Chondrocyte (in vitro differentiated cells): ENCODE measurements at regions not wholly inside any gene's neighbourhood (a gene's known extent, or its start where the extent isn't known, plus 50 kb on each side); places are given as distances from the start of the nearest gene placed in this dataset.

Experiments used
- DNase-seq: peaks from one replicate; pipeline ENCODE4 v3.0.0; 2021; ENCODE audit warnings: mixed read lengths, low spot score
- H3K27ac Mint-ChIP-seq: one replicate; pipeline ENCODE4 v1.8.0; 2021; ENCODE audit warnings: mild to moderate bottlenecking, moderate library complexity, mixed read lengths; ENCODE audit not compliant: unreplicated experiment
- H3K27me3 Mint-ChIP-seq: 2 replicates; pipeline ENCODE4 v1.8.0; 2021; ENCODE audit warnings: low read depth, mixed read lengths
- H3K36me3 Mint-ChIP-seq: 2 replicates; pipeline ENCODE4 v1.8.0; 2021; ENCODE audit warnings: low read depth, mixed read lengths
- H3K4me1 Mint-ChIP-seq: 2 replicates; pipeline ENCODE4 v1.8.0; 2021; ENCODE audit warnings: low read depth, mild to moderate bottlenecking, mixed read lengths
- H3K4me3 Mint-ChIP-seq: one replicate; pipeline ENCODE4 v1.8.0; 2021; ENCODE audit warnings: mild to moderate bottlenecking, moderate library complexity, mixed read lengths; ENCODE audit not compliant: unreplicated experiment
- H3K9me3 Mint-ChIP-seq: 2 replicates; pipeline ENCODE4 v1.8.0; 2021; ENCODE audit warnings: low read depth, mixed read lengths
- TF ChIP-seq, protein P1 (sequence below): fragments of 200-600 bp; sonication (generic); IDR thresholded peaks from 2 replicates; pipeline ENCODE4 v1.5.0; 2021; ENCODE audit warnings: antibody characterized with exemption, mild to moderate bottlenecking, moderate library complexity

DNA sequence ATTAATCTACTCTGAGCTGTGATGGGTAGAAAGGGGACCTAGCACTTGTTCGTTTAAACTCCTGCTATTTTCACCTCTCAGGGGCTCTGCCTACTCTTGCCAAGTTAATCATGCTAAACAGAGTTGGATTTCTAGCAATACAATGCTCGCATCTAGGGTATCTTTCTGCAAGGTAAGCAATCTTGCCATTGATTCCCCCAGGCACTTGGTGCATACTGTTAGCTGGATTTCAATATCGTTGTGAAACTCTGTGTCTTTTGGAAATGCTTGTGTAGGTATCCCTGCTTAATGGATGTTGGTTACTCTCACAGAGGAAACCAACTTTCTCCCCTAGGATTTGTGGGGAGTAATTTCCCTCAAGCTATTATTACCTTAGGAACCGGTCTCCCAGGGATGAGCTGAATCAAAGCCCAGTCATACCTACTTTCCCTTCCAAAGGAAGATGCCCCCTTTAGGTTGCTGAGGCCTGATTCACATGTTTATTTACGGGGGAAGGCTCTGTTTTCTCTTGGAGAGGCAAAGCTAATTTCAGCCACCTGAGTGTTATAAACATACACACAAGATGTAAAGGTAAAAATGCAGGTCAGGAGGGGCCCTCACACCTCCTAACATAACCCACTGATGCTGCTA lies 366.8 kb downstream of the FBXW7 start:
- Mint-ChIP-seq H3K4me3 (no peak overlapping the region), H3K27me3 (peaks cover 60% of the 10 kb centered on the region), H3K27ac (no peak overlapping the region), H3K4me1 (no peaks in the 10 kb centered on the region), H3K9me3 (no peaks in the 10 kb centered on the region), H3K36me3 (no peaks in the 10 kb centered on the region)
- TF ChIP-seq, protein P1, sequence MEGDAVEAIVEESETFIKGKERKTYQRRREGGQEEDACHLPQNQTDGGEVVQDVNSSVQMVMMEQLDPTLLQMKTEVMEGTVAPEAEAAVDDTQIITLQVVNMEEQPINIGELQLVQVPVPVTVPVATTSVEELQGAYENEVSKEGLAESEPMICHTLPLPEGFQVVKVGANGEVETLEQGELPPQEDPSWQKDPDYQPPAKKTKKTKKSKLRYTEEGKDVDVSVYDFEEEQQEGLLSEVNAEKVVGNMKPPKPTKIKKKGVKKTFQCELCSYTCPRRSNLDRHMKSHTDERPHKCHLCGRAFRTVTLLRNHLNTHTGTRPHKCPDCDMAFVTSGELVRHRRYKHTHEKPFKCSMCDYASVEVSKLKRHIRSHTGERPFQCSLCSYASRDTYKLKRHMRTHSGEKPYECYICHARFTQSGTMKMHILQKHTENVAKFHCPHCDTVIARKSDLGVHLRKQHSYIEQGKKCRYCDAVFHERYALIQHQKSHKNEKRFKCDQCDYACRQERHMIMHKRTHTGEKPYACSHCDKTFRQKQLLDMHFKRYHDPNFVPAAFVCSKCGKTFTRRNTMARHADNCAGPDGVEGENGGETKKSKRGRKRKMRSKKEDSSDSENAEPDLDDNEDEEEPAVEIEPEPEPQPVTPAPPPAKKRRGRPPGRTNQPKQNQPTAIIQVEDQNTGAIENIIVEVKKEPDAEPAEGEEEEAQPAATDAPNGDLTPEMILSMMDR, result no peak
- no peak for DNase-seq

DNA sequence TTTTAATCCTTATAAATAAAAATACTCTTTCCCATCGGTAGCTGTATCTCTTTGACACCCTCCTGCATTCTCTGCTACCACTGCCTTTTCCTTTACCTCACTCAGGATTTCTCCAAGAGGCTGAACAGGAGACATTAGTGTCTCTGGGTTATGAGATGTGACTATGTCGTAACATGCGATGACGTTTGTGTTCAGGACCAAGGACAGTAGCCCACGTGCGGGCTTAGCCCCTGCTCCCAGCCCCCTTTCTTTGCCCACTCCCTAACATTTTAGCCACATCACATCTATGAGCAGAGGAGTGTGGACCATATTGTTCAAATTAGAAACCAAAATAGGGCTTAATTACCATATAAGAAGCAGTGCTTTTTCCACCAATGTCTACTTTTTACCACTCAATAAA lies 369.3 kb downstream of the FBXW7 start:
- Mint-ChIP-seq H3K27me3 (peaks cover 59% of the 10 kb centered on the region), H3K9me3 (no peaks in the 10 kb centered on the region), H3K4me3 (no peak overlapping the region), H3K4me1 (no peaks in the 10 kb centered on the region), H3K36me3 (no peaks in the 10 kb centered on the region), H3K27ac (no peak overlapping the region)
- DNase-seq, result no peak
- TF ChIP-seq, protein P1, result no peak

DNA sequence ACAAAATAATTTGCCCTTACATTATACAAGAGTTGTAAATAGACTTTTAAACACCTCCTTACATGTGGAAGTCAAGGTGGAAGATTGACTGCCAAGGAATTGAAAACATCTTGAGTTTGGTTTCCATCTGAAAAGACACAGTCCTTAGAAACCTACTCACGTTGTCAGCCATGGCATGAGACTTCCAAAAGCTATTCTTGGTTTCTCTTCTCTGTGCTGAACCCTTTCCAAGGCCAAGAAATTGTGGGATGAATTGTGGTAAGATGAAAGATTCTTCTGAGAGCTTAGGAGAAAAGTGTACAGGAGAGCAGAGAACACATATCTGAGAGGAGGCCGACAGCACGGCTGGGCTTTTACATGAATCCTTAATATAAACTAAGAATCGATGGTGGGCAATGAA lies 370.0 kb downstream of the FBXW7 start:
- Mint-ChIP-seq H3K36me3 (no peaks in the 10 kb centered on the region), H3K4me3 (no peak overlapping the region), H3K9me3 (no peaks in the 10 kb centered on the region), H3K27ac (no peak overlapping the region), H3K4me1 (no peaks in the 10 kb centered on the region), H3K27me3 (peaks cover 64% of the 10 kb centered on the region)
- TF ChIP-seq, protein P1, result no peak
- DNase-seq, result no peak

DNA sequence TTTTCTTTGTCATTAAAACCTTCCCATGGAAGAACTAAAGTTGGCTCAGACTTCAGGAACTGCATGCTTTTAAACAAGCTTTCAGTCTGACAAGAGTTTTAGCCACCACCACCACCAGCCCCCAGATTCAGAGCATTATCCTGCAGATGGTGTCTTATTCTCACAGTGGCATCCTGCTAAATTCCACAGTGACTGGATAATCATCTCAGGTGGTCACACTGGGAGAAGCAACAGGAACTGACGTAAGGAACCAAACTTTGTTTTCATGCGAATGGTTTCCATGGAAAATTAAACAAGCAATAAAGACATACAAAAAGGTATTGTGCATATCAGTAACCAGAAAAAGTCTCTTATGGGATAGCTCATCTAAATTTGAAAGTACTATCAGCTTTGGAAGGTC lies 370.7 kb downstream of the FBXW7 start:
- Mint-ChIP-seq H3K4me1 (no peaks in the 10 kb centered on the region), H3K9me3 (no peaks in the 10 kb centered on the region), H3K36me3 (no peaks in the 10 kb centered on the region), H3K27me3 (peaks cover 60% of the 10 kb centered on the region), H3K4me3 (no peak overlapping the region), H3K27ac (no peak overlapping the region)
- no peak for DNase-seq
- TF ChIP-seq, protein P1, result no peak

DNA sequence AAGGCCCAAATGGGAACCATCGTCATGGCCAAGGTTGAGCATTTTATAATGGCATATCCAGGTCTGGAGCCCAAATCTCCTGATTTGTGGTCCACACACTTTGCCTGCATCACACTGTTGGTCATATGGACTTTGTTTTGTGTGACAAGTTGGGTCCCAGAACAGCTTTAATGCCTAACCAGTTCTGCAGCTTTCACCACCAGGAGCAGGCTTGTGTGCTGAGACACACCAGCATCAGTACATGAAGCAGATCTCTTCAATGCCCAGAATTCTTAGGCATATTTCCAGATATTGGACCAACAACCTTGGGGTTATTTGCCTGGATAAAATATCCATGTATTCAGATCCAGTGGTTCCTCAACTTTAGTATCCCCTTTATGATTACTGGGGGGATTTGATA lies 371.3 kb downstream of the FBXW7 start:
- Mint-ChIP-seq H3K27ac (no peak overlapping the region), H3K27me3 (peaks cover 58% of the 10 kb centered on the region), H3K9me3 (no peaks in the 10 kb centered on the region), H3K4me1 (no peaks in the 10 kb centered on the region), H3K36me3 (no peaks in the 10 kb centered on the region), H3K4me3 (no peak overlapping the region)
- DNase-seq, result no peak
- TF ChIP-seq, protein P1, result no peak
